ENCODE measurements at regions not wholly inside any gene's neighbourhood (a gene's known extent, or its start where the extent isn't known, plus 50 kb on each side); places are given as distances from the start of the nearest gene placed in this dataset.
"Not testable (repeated sequence)": the region's sequence is repeated elsewhere in the genome, so short reads cannot be mapped to it uniquely, and the experiment has no call there.

DNA sequence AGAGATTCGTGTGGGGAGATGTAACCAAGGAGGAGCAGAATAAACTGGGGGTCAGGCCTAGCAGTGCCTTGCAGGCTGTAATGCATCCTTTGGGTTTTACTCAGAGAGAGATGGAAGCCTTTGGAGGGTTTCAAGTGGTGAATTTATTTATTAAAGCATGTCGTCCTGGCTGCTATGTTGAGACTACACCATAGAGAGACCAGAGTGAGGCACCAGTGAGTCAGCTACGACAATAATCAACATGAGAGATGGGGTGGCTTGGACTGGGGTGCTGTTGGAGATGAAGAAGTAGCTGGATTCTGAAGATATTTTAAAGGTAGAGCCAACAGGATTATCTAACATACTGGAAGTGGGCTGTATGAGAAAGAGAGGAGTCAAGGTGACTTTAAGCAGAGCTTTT is 335.3 kb upstream of the ARHGEF26 start:
- in situ Hi-C loops (cut with HindIII; ENCODE audit: low sequenced_read_pairs) = no loop called here
- H3K4me3 ChIP-seq (ENCODE audit: low read depth, low read length) = no peak overlapping the region
- DNase-seq (ENCODE audit: low read depth) = no peak
- TF ChIP-seq, protein P1, sequence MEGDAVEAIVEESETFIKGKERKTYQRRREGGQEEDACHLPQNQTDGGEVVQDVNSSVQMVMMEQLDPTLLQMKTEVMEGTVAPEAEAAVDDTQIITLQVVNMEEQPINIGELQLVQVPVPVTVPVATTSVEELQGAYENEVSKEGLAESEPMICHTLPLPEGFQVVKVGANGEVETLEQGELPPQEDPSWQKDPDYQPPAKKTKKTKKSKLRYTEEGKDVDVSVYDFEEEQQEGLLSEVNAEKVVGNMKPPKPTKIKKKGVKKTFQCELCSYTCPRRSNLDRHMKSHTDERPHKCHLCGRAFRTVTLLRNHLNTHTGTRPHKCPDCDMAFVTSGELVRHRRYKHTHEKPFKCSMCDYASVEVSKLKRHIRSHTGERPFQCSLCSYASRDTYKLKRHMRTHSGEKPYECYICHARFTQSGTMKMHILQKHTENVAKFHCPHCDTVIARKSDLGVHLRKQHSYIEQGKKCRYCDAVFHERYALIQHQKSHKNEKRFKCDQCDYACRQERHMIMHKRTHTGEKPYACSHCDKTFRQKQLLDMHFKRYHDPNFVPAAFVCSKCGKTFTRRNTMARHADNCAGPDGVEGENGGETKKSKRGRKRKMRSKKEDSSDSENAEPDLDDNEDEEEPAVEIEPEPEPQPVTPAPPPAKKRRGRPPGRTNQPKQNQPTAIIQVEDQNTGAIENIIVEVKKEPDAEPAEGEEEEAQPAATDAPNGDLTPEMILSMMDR (IDR thresholded peaks at IDR 0.05; ENCODE audit: low read depth, low read length, missing control alignments) = no peak

DNA sequence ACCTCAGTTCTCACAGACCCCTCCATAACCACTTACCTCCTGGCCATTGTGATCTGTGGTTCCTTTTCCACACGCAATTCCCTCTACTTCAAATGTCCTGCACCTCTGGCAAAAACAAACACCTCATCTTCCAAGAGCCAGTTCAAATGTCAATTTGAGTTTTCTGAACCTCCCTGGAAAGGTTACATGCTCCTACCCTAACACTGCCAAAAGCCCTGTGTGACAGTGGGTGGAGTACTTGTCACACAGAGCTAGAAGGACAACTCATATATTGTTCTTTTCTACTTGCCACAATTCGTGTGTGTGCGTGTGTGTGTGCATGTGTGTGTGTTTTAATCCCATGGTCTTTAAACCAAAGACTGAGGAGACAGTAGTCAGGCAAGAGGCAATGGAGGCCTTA is 331.8 kb upstream of the ARHGEF26 start:
- no peak for DNase-seq (ENCODE audit: low read depth)
- TF ChIP-seq, protein P1 (IDR thresholded peaks at IDR 0.05; ENCODE audit: low read depth, low read length, missing control alignments) = no peak
- in situ Hi-C loops (cut with HindIII; ENCODE audit: low sequenced_read_pairs) = no loop called here
- no peak overlapping the region for H3K4me3 ChIP-seq (ENCODE audit: low read depth, low read length)

DNA sequence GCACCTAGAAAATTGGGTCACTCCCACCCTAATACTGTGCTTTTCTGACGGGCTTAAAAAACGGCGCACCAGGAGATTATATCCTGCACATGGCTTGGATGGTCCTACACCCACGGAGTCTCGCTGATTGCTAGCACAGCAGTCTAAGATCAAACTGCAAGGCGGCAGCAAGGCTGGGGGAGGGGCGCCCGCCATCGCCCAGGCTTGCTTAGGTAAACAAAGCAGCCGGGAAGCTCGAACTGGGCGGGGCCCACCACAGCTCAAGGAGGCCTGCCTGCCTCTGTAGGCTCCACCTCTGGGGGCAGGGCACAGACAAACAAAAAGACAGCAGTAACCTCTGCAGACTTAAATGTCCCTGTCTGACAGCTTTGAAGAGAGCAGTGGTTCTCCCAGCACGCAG is 324.1 kb upstream of the ARHGEF26 start:
- H3K4me3 ChIP-seq (ENCODE audit: low read depth, low read length); in situ Hi-C loops (cut with HindIII; ENCODE audit: low sequenced_read_pairs); DNase-seq (ENCODE audit: low read depth): not testable (repeated sequence)

DNA sequence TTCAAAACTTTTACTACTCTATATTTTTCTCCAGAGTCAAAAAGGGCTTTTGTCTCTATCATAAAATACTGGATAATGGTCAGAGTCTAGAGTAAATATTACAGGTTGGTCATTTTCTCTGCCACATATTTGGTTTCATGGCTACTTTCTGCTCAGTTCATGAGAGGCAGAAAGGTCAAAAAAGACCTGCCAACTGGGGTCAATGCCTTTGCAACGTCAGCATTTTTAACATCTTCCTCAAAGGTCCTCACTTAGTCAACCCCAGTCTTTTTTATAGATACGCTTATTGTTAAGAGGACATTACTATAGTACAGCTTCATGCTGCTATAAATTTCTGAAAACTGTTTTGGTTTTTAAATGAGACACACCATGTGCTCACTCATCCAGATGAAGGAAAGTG is 312.1 kb upstream of the ARHGEF26 start:
- TF ChIP-seq, protein P1 (IDR thresholded peaks at IDR 0.05; ENCODE audit: low read depth, low read length, missing control alignments) = no peak
- in situ Hi-C loops (cut with HindIII; ENCODE audit: low sequenced_read_pairs) = no loop called here
- DNase-seq (ENCODE audit: low read depth) = no peak
- no peak overlapping the region for H3K4me3 ChIP-seq (ENCODE audit: low read depth, low read length)

DNA sequence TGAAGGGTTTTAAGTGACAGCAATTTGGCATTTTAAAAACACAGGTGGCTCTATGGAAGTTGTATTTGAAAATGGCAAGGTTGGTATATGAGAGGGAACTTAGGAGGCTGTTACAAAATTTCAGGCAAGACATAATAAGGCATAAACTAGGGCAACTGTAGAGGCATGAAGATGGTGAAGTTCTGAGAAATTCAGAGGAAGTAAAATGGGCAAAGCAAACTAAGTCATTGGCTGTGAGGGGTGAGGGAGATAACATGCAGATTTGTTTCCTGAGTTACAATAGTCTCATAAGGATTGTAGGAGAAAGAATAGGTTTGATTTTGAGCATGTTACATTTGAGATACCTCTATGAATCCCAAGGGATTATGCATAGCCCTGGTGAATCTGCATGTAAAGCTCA is 302.9 kb upstream of the ARHGEF26 start:
- TF ChIP-seq, protein P1 (IDR thresholded peaks at IDR 0.05; ENCODE audit: low read depth, low read length, missing control alignments) = no peak
- no peak for DNase-seq (ENCODE audit: low read depth)
- in situ Hi-C loops (cut with HindIII; ENCODE audit: low sequenced_read_pairs) = no loop called here
- H3K4me3 ChIP-seq (ENCODE audit: low read depth, low read length) = no peak overlapping the region

DNA sequence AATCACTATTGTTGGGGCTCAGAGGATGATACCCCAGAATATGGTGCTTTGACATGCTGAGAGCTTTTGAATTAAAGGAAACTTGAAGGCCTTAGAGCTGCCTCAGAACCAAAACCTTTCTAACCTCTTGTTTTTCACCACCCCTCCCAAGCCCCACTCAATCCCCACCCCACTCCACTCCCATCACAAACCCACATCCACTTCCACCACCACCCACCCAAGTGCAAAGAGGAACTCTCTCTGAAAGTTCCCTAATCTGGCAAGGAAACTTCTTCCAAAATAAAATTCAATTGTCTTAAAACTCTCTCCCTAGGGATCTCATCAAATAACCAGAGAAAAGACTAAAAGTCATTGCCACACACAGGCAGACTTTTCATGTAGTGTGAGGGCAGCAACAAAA is 301.2 kb upstream of the ARHGEF26 start:
- in situ Hi-C loops (cut with HindIII; ENCODE audit: low sequenced_read_pairs) = no loop called here
- TF ChIP-seq, protein P1 (IDR thresholded peaks at IDR 0.05; ENCODE audit: low read depth, low read length, missing control alignments) = no peak
- no peak overlapping the region for H3K4me3 ChIP-seq (ENCODE audit: low read depth, low read length)
- DNase-seq (ENCODE audit: low read depth) = no peak

DNA sequence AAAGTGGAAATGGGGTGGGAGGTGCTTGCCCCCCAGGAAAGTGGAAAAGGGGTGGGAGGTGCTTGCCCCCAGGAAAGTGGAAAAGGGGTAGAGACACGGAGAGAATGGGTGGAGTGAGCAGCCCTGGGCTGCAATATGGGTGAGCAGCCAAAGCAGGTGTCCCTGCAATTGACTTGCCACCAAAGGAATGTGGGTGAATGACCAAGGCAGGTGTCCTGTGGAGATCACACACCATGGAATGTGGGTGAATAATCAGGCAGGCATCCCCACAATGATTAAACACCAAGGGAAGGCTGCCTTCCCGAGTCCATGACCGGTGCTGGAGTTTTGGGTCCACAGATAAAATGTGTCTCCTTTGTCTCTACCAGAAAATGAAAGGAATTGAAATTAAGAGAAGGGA is 292.8 kb upstream of the ARHGEF26 start:
- H3K4me3 ChIP-seq (ENCODE audit: low read depth, low read length); DNase-seq (ENCODE audit: low read depth); in situ Hi-C loops (cut with HindIII; ENCODE audit: low sequenced_read_pairs): not testable (repeated sequence)

DNA sequence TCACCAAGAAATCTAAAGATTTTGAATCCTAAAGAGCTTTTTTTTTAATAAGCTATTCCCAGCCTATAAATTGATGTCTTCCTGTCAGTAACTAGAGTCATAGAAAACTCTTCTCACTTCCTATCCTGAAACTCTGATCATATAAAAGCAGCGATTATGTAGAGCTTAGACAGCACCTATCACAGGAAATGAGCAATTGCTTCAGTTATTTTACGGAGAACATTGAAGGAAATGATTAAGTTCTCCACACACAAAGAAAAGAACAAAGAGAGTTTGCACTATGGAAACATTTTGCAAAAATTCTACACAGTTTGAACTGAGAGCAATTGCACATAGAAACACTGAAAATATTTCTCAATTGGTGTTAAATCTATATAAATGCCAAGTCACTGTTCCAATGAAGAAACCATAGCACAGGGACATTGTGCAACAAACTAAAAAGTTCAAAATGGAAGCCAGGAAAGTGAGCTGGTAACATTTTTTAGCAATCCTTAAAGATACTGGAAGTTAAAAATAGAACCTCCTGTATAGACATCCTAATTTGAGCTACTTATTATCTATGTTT is 291.5 kb upstream of the ARHGEF26 start:
- no peak overlapping the region for H3K4me3 ChIP-seq (ENCODE audit: low read depth, low read length)
- in situ Hi-C loops (cut with HindIII; ENCODE audit: low sequenced_read_pairs) = no loop called here
- TF ChIP-seq, protein P1 (IDR thresholded peaks at IDR 0.05; ENCODE audit: low read depth, low read length, missing control alignments) = no peak
- no peak for DNase-seq (ENCODE audit: low read depth)

Measured in astrocyte of the cerebellum (primary cell).